NCI-H2171 (cell line): ENCODE measurements at regions not wholly inside any gene's neighbourhood (a gene's known extent, or its start where the extent isn't known, plus 50 kb on each side); places are given as distances from the start of the nearest gene placed in this dataset.

Source experiments
- DNase-seq: peaks from one replicate; lab custom pipeline; 2025; lab: John Stamatoyannopoulos, UW

- DNase-seq = no peak
Observed at GRCh38 chr6:119647309-119647708, 297.7 kb upstream of the MAN1A1 start.

GRCh38 chr6:119643876-119644275, 294.3 kb upstream of the MAN1A1 start:
- no peak for DNase-seq

- no peak for DNase-seq
Observed at GRCh38 chr6:119637768-119638167, 288.2 kb upstream of the MAN1A1 start.

- no peak for DNase-seq
Observed at GRCh38 chr6:119636060-119636459, 286.5 kb upstream of the MAN1A1 start.

GRCh38 chr6:119633461-119633860, 283.9 kb upstream of the MAN1A1 start:
- no peak for DNase-seq

- DNase-seq = no peak
Observed at GRCh38 chr6:119630561-119631192, 281.1 kb upstream of the MAN1A1 start.

GRCh38 chr6:119628691-119629594, 279.4 kb upstream of the MAN1A1 start:
- DNase-seq = no peak

- DNase-seq = no peak
Observed at GRCh38 chr6:119627908-119628669, 278.5 kb upstream of the MAN1A1 start.

- no peak for DNase-seq
Observed at GRCh38 chr6:119626884-119627619, 277.5 kb upstream of the MAN1A1 start.

- no peak for DNase-seq
Observed at GRCh38 chr6:119620846-119621555, 271.4 kb upstream of the MAN1A1 start.

- no peak for DNase-seq
Observed at GRCh38 chr6:119614138-119614537, 264.6 kb upstream of the MAN1A1 start.

- no peak for DNase-seq
Observed at GRCh38 chr6:119612911-119613381, 263.4 kb upstream of the MAN1A1 start.

GRCh38 chr6:119612176-119612891, 262.8 kb upstream of the MAN1A1 start:
- DNase-seq = no peak

- DNase-seq = no peak
Observed at GRCh38 chr6:119610754-119611153, 261.2 kb upstream of the MAN1A1 start.

GRCh38 chr6:119610265-119610664, 260.7 kb upstream of the MAN1A1 start:
- no peak for DNase-seq

GRCh38 chr6:119609865-119610264, 260.3 kb upstream of the MAN1A1 start:
- DNase-seq = no peak

GRCh38 chr6:119608994-119609393, 259.4 kb upstream of the MAN1A1 start:
- no peak for DNase-seq

GRCh38 chr6:119604124-119604523, 254.6 kb upstream of the MAN1A1 start:
- DNase-seq = no peak

- no peak for DNase-seq
Observed at GRCh38 chr6:119603501-119603900, 253.9 kb upstream of the MAN1A1 start.
